B cell (primary cell): ENCODE measurements at regions not wholly inside any gene's neighbourhood (a gene's known extent, or its start where the extent isn't known, plus 50 kb on each side); places are given as distances from the start of the nearest gene placed in this dataset.

Source experiments
- ATAC-seq: fragments of 200-7000 bp; cut with Tn5 transposase; one replicate; pipeline ENCODE4 v1.10.0; 2021; ENCODE audit warnings: low read depth, mild to moderate bottlenecking, moderate number of reproducible peaks, moderate library complexity
- CTCF ChIA-PET: fragments of 350-600 bp; sonication (Branson Sonifier 250); formaldehyde crosslinking; loops from one replicate; lab custom pipeline; 2021; ENCODE audit warnings: antibody characterized with exemption, inconsistent platforms; lab: Charles Lee
- POLR2A ChIA-PET: fragments of 350-600 bp; sonication (Branson Sonifier 250); formaldehyde crosslinking; loops from one replicate; lab custom pipeline; 2021; ENCODE audit warnings: antibody characterized with exemption; lab: Charles Lee
- DNase-seq: peaks from one replicate; pipeline ENCODE4 v3.0.0; 2013
- H2AFZ ChIP-seq: 2 replicates; pipeline ENCODE4 v1.6.1; 2012; ENCODE audit warnings: mild to moderate bottlenecking, low read depth, low read length; ENCODE audit not compliant: insufficient read depth, poor library complexity, severe bottlenecking
- H3K27ac ChIP-seq, 2 donors: 1 replicate in 1 of 2; 2 replicates in 1 of 2; pipeline ENCODE4 v1.5.1; 2012 to 2013; ENCODE audit warnings: low read length in 2 of 2, mild to moderate bottlenecking in 2 of 2, moderate library complexity in 1 of 2
- H3K27me3 ChIP-seq, 4 experiments: fragments of 200-600 bp in 1 of 4; sonication (generic) in 1 of 4; replicated peaks in 1 of 4; 1 replicate in 2 of 4; 2 replicates in 2 of 4; pipeline versions ENCODE4 v1.6.1 to v1.7.0; 2013 to 2016; ENCODE audit warnings: low read length in 3 of 4, mild to moderate bottlenecking in 2 of 4, mixed read lengths in 1 of 4, moderate library complexity in 1 of 4; ENCODE audit not compliant: insufficient read depth in 4 of 4, control insufficient read depth in 3 of 4; ENCODE audit errors: control extremely low read depth in 1 of 4
- H3K36me3 ChIP-seq, 2 experiments: replicated peaks in 1 of 2; 1 replicate in 1 of 2; 2 replicates in 1 of 2; pipeline versions ENCODE4 v1.6.1 to v1.7.1; 2013; ENCODE audit warnings: low read length in 1 of 2; ENCODE audit not compliant: insufficient read depth in 2 of 2, control insufficient read depth in 1 of 2; ENCODE audit errors: control extremely low read depth in 1 of 2, extremely low read depth in 1 of 2
- H3K4me1 ChIP-seq, 2 donors: fragments of 200-600 bp in 1 of 2; sonication (generic) in 1 of 2; 1 replicate in 1 of 2; 2 replicates in 1 of 2; pipeline versions ENCODE4 v1.5.1 to v1.6.1; 2013 to 2017; ENCODE audit warnings: low read length in 2 of 2; ENCODE audit not compliant: control insufficient read depth in 2 of 2, insufficient read depth in 2 of 2
- H3K4me2 ChIP-seq: replicated peaks from 2 replicates; pipeline ENCODE3; 2012; ENCODE audit warnings: mild to moderate bottlenecking, low read depth, low read length; ENCODE audit not compliant: poor library complexity, severe bottlenecking
- H3K4me3 ChIP-seq, 5 experiments: fragments of 200-600 bp in 1 of 5; sonication (generic) in 1 of 5; 1 replicate in 3 of 5; 2 replicates in 2 of 5; pipeline versions ENCODE4 v1.5.1 to v1.7.0; 2011 to 2016; ENCODE audit warnings: low read length in 4 of 5, mild to moderate bottlenecking in 4 of 5, low read depth in 2 of 5, control low read depth in 1 of 5, moderate library complexity in 1 of 5; ENCODE audit not compliant: insufficient read depth in 1 of 5; ENCODE audit errors: control extremely low read depth in 1 of 5, extremely low read depth in 1 of 5
- H3K79me2 ChIP-seq: fragments of 200-600 bp; sonication (generic); one replicate; pipeline ENCODE4 v1.6.0; 2016; ENCODE audit warnings: low read length; ENCODE audit not compliant: control insufficient read depth, insufficient read depth
- H3K9ac ChIP-seq: fragments of 200-600 bp; sonication (generic); 2 replicates; pipeline ENCODE4 v1.6.1; 2017; ENCODE audit warnings: mild to moderate bottlenecking, low read length, moderate library complexity
- H3K9me3 ChIP-seq, 3 donors: one replicate each; pipeline versions ENCODE4 v1.6.1 to v1.7.1; 2013; ENCODE audit warnings: low read length in 2 of 3; ENCODE audit not compliant: control insufficient read depth in 2 of 3, insufficient read depth in 1 of 3; ENCODE audit errors: control extremely low read depth in 1 of 3
- H4K20me1 ChIP-seq: 2 replicates; pipeline ENCODE4 v1.6.0; 2012; ENCODE audit warnings: mild to moderate bottlenecking, low read length; ENCODE audit not compliant: insufficient read depth, control insufficient read depth, poor library complexity, severe bottlenecking
- H3K27ac Mint-ChIP-seq: one replicate; pipeline ENCODE4 v1.8.0; 2021; ENCODE audit warnings: mixed read lengths
- H3K27me3 Mint-ChIP-seq: one replicate; pipeline ENCODE4 v1.8.0; 2021; ENCODE audit warnings: mixed read lengths
- H3K4me1 Mint-ChIP-seq: one replicate; pipeline ENCODE4 v1.8.0; 2021; ENCODE audit warnings: mixed read lengths
- H3K4me3 Mint-ChIP-seq: one replicate; pipeline ENCODE4 v1.8.0; 2021; ENCODE audit warnings: mixed read lengths
- H3K9me3 Mint-ChIP-seq: one replicate; pipeline ENCODE4 v1.8.0; 2022; ENCODE audit warnings: mixed read lengths; ENCODE audit not compliant: insufficient read depth
- CTCF ChIP-seq: fragments of 200-600 bp; IDR thresholded peaks from one replicate; pipeline ENCODE4 v1.8.0; 2022; ENCODE audit warnings: antibody characterized with exemption, mild to moderate bottlenecking
- EZH2 ChIP-seq: IDR thresholded peaks from 2 replicates; pipeline ENCODE4 v1.6.1; 2012; ENCODE audit warnings: borderline replicate concordance, low read depth, mild to moderate bottlenecking, moderate library complexity, low read length; ENCODE audit not compliant: insufficient read depth, poor library complexity, severe bottlenecking
- WGBS: methylation state at CpG from one replicate; pipeline ENCODE4 v1.1.5; 2013; ENCODE audit warnings: missing lambda C conversion rate; ENCODE audit not compliant: insufficient coverage; 5-methylcytosine and 5-hydroxymethylcytosine counted together
- intact Hi-C: fragments of 100-400 bp; cut with micrococcal nuclease; formaldehyde crosslinking; loops from one replicate; pipeline ENCODE4 v1.10.0; 2022

DNA sequence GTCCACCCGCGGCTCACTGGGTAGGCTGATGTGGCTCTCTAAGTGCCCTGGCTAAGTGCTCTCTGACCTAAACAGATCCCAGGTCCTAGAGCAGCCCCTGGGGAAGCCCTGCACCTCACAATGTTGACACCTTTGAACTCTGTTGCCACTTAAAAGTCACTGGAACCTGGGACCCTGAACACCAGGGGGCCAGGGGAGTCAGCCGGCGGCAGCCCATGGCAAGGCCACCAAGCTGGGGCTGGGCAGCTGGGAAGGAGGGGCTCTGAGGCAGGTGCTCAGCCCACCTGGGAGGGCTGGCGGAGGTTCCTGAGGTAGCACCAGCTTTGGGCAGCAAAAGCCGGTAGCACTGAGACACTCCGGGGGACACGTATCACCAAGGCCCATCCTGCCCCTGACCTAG lies 129.0 kb downstream of the CHSY1 start:
- Histone ChIP-seq H2AFZ (no peak overlapping the region), H4K20me1 (no peaks in the 10 kb centered on the region), H3K36me3 (no peaks in the 10 kb centered on the region), H3K79me2 (peaks cover 11% of the 10 kb centered on the region), H3K4me3 (no peak overlapping the region), H3K27ac (no peak overlapping the region), H3K9me3 (peaks cover 0 to 1% (median 0%) of the 10 kb centered on the region in 3 donors), H3K9ac (no peak overlapping the region), H3K4me2 (no peak overlapping the region), H3K4me1 (peaks cover 47 to 51% of the 10 kb centered on the region in 2 donors), H3K27me3 (no peaks in the 10 kb centered on the region)
- no peak overlapping the region for H3K27ac Mint-ChIP-seq
- WGBS: 60% methylated on average over 5 of the region's 8 CpGs
- intact Hi-C loops: no loop called here
- ATAC-seq (no peak), DNase-seq (no peak)
- TF ChIP-seq EZH2 (no peak), CTCF (no peak)
- H3K4me3 Mint-ChIP-seq: no peak overlapping the region
- CTCF ChIA-PET: interaction anchor here (1.5 kb wide), 1 partner anchor 9 kb away, joined by 5 read pairs; no protein-coding TSS in a partner anchor
- peaks cover 52% of the 10 kb centered on the region for H3K4me1 Mint-ChIP-seq
- H3K9me3 Mint-ChIP-seq: no peaks in the 10 kb centered on the region
- no peaks in the 10 kb centered on the region for H3K27me3 Mint-ChIP-seq
- POLR2A ChIA-PET: no interaction called here

GRCh38 chr15:101122266-101122665 lies 129.6 kb downstream of the CHSY1 start:
- Mint-ChIP-seq H3K27ac (no peak overlapping the region), H3K9me3 (no peaks in the 10 kb centered on the region), H3K4me3 (no peak overlapping the region), H3K27me3 (no peaks in the 10 kb centered on the region), H3K4me1 (peaks cover 47% of the 10 kb centered on the region)
- no peaks in the 10 kb centered on the region for H3K9me3 ChIP-seq
- CTCF ChIA-PET: interaction anchor here (0.8 to 1.8 kb wide), 11 partner anchors 9 to 136 kb away, joined by 3 to 11 read pairs (median 4); no protein-coding TSS in a partner anchor
- 41% methylated on average over 5 of the region's 11 CpGs for WGBS
- peak overlapping the region; percentile 85 for H3K4me2 ChIP-seq
- H3K9ac ChIP-seq: peak overlapping the region; percentile 50
- peak overlapping the region; percentile 81 for H2AFZ ChIP-seq
- H3K4me1 ChIP-seq: peaks cover 42 to 45% of the 10 kb centered on the region in 2 donors
- POLR2A ChIA-PET: no interaction called here
- intact Hi-C loops: no loop called here
- peak overlapping the region in 3 of 5 experiments; percentile 47 to 58 (median 54) for H3K4me3 ChIP-seq
- H3K79me2 ChIP-seq: peaks cover 11% of the 10 kb centered on the region
- no peaks in the 10 kb centered on the region for H3K27me3 ChIP-seq
- no peak for DNase-seq
- no peak for TF ChIP-seq CTCF
- no peak for TF ChIP-seq EZH2
- no peaks in the 10 kb centered on the region for H3K36me3 ChIP-seq
- H3K27ac ChIP-seq: no peak overlapping the region
- ATAC-seq: no peak
- no peaks in the 10 kb centered on the region for H4K20me1 ChIP-seq
